RWPE1 (cell line): ENCODE measurements at regions not wholly inside any gene's neighbourhood (a gene's known extent, or its start where the extent isn't known, plus 50 kb on each side); places are given as distances from the start of the nearest gene placed in this dataset.
A peak's percentile ranks its signal among the peaks of the same experiment; 100 is the strongest.

ENCODE experiments used
- CTCF ChIA-PET: fragments of 350-600 bp; sonication (Branson Sonifier 250); formaldehyde crosslinking; extraction: SDS; loops from one replicate; lab custom pipeline; 2021; lab: Yijun Ruan, JAX
- POLR2A ChIA-PET: fragments of 400-600 bp; formaldehyde crosslinking; extraction: SDS; loops from one replicate; lab custom pipeline; 2020; ENCODE audit warnings: antibody characterized with exemption; ENCODE audit not compliant: low non-redundant PET; lab: Yijun Ruan, JAX
- DNase-seq: peaks from one replicate; pipeline ENCODE4 v3.0.0; 2012; ENCODE audit warnings: low spot score
- H3K27ac ChIP-seq: fragments of 450-650 bp; 2 replicates; pipeline ENCODE4 v1.5.1; 2017
- CTCF ChIP-seq: fragments of 450-650 bp; conservative IDR thresholded peaks from 2 replicates; pipeline ENCODE4 v1.5.1; 2017; ENCODE audit warnings: low read depth, mild to moderate bottlenecking

GRCh38 chr16:74232806-74233465, 63.7 kb upstream of the PSMD7 start:
- CTCF ChIA-PET = interaction anchor here (0.5 to 0.6 kb wide), 2 partner anchors 18 to 195 kb away, joined by 3 read pairs; no protein-coding TSS in a partner anchor
- POLR2A ChIA-PET = no interaction called here
- peak; percentile 26 for DNase-seq

GRCh38 chr16:74230126-74230525, 66.5 kb upstream of the PSMD7 start:
- no peak for DNase-seq
- TF ChIP-seq CTCF = no peak
- no peak overlapping the region for H3K27ac ChIP-seq
- ChIA-PET POLR2A (no interaction called here), CTCF (no interaction called here)

More at GRCh38 chr16:74232806-74233465, 63.7 kb upstream of the PSMD7 start:
- no peak for TF ChIP-seq CTCF
- H3K27ac ChIP-seq = no peak overlapping the region

- H3K27ac ChIP-seq = no peak overlapping the region
- TF ChIP-seq CTCF = peak; percentile 43
- ChIA-PET CTCF (interaction anchor here (0.5 to 1.3 kb wide), 12 partner anchors 10 to 648 kb away, joined by 3 to 13 read pairs (median 4); no protein-coding TSS in a partner anchor), POLR2A (no interaction called here)
- peak; percentile 26 for DNase-seq
Measured at GRCh38 chr16:74226338-74226954, 70.2 kb upstream of the PSMD7 start.

- CTCF ChIA-PET = interaction anchor here (0.6 to 0.7 kb wide), 2 partner anchors 20 to 601 kb away, joined by 4 read pairs; no protein-coding TSS in a partner anchor
- no peak for TF ChIP-seq CTCF
- no peak overlapping the region for H3K27ac ChIP-seq
- DNase-seq = no peak
- POLR2A ChIA-PET = no interaction called here
Measured at GRCh38 chr16:74224828-74225612, 71.6 kb upstream of the PSMD7 start.

GRCh38 chr16:74221828-74222227, 74.8 kb upstream of the PSMD7 start:
- no peak overlapping the region for H3K27ac ChIP-seq
- ChIA-PET CTCF (no interaction called here), POLR2A (no interaction called here)
- no peak for DNase-seq
- TF ChIP-seq CTCF = no peak

- no peak overlapping the region for H3K27ac ChIP-seq
- ChIA-PET CTCF (no interaction called here), POLR2A (no interaction called here)
- no peak for DNase-seq
- no peak for TF ChIP-seq CTCF
Measured at GRCh38 chr16:74219706-74220105, 76.9 kb upstream of the PSMD7 start.
